HCT116 (cell line): ENCODE measurements at regions not wholly inside any gene's neighbourhood (a gene's known extent, or its start where the extent isn't known, plus 50 kb on each side); places are given as distances from the start of the nearest gene placed in this dataset.

Experiments used
- ATAC-seq: fragments of 200-7000 bp; cut with Tn5 transposase; 2 replicates; pipeline ENCODE4 v1.9.1; 2020; ENCODE audit warnings: mild to moderate bottlenecking, moderate library complexity
- BruUV-seq: library from RNA; stranded (reverse); fragments of 400-500 nt; replicated peaks from 2 replicates; lab custom pipeline; 2021; lab: Mats Ljungman, UMichigan
- CTCF ChIA-PET: fragments of 300-600 bp; sonication (Branson Sonifier 250); formaldehyde crosslinking; loops from one replicate; lab custom pipeline; 2021; ENCODE audit warnings: antibody characterized with exemption; lab: Charles Lee
- POLR2A ChIA-PET: fragments of 300-600, 350-600 bp; sonication (Branson Sonifier 250); formaldehyde crosslinking; loops from one replicate; lab custom pipeline; 2021; ENCODE audit warnings: antibody characterized with exemption; lab: Charles Lee
- RAD21 ChIA-PET, 2 experiments: fragments of 300-600 bp; sonication (Branson Sonifier 250); formaldehyde crosslinking; loops; one replicate each; lab custom pipeline; 2023; ENCODE audit warnings: low total read pairs in 2 of 2; ENCODE audit not compliant: uncharacterized antibody in 2 of 2, unreplicated experiment in 2 of 2, low non-redundant PET in 1 of 2; lab: Charles Lee
- DNase-seq: peaks from one replicate; pipeline ENCODE4 v3.0.0-alpha.2; 2010; ENCODE audit warnings: low read depth, low spot score
- H2AFZ ChIP-seq: fragments of 200-600 bp; shearing (Covaris generic), sonication (generic); 2 replicates; pipeline ENCODE4 v1.6.1; 2017; ENCODE audit warnings: low read depth, mixed run types, mixed read lengths, antibody characterized with exemption, low read length; ENCODE audit not compliant: poor library complexity, severe bottlenecking
- H3K27ac ChIP-seq: 2 replicates; pipeline ENCODE4 v1.5.1; 2012; ENCODE audit warnings: low read depth, low read length
- H3K27me3 ChIP-seq: fragments of 200-600 bp; sonication (generic); 2 replicates; pipeline ENCODE4 v1.6.1; 2016; ENCODE audit warnings: mixed run types, low read length, mixed read lengths; ENCODE audit not compliant: insufficient read depth
- H3K36me3 ChIP-seq, 2 experiments: fragments of 200-500 bp in 1 of 2; fragments of 200-600 bp in 1 of 2; sonication (Bioruptor generic) in 1 of 2; sonication (generic) in 1 of 2; 2 replicates each; pipeline versions ENCODE4 v1.5.1 to v1.6.1; 2014 to 2016; ENCODE audit warnings: low read length in 2 of 2, inconsistent platforms in 1 of 2, mixed read lengths in 1 of 2, mixed run types in 1 of 2; ENCODE audit not compliant: insufficient read depth in 2 of 2, control insufficient read depth in 1 of 2
- H3K4me1 ChIP-seq, 2 experiments: fragments of 200-600 bp in 1 of 2; sonication (generic) in 1 of 2; 2 replicates each; pipeline versions ENCODE4 v1.5.1 to v1.6.1; 2012 to 2017; ENCODE audit warnings: low read length in 2 of 2, inconsistent platforms in 1 of 2, mild to moderate bottlenecking in 1 of 2, mixed read lengths in 1 of 2, mixed run types in 1 of 2, moderate library complexity in 1 of 2; ENCODE audit not compliant: insufficient read depth in 2 of 2, control insufficient read depth in 1 of 2
- H3K4me2 ChIP-seq: fragments of 200-600 bp; sonication (generic); 2 replicates; pipeline ENCODE4 v1.6.1; 2017; ENCODE audit warnings: mixed run types, low read length, mixed read lengths
- H3K4me3 ChIP-seq, 2 experiments: fragments of 200-600 bp in 1 of 2; sonication (generic) in 1 of 2; replicated peaks in 1 of 2; 2 replicates each; pipeline ENCODE4 v1.5.1; 2011 to 2016; ENCODE audit warnings: low read length in 2 of 2, control low read depth in 1 of 2, low read depth in 1 of 2, mild to moderate bottlenecking in 1 of 2, mixed read lengths in 1 of 2, mixed run types in 1 of 2
- H3K79me2 ChIP-seq: fragments of 200-600 bp; sonication (generic); 2 replicates; pipeline ENCODE4 v1.6.1; 2017; ENCODE audit warnings: mild to moderate bottlenecking, mixed run types, low read length, moderate library complexity, mixed read lengths; ENCODE audit not compliant: insufficient read depth
- H3K9ac ChIP-seq: fragments of 200-600 bp; sonication (generic); 2 replicates; pipeline ENCODE4 v1.6.1; 2016; ENCODE audit warnings: low read length, mixed read lengths
- H3K9me2 ChIP-seq: fragments of 200-600 bp; sonication (generic), shearing (Covaris generic); 2 replicates; pipeline ENCODE4 v1.6.1; 2017; ENCODE audit warnings: mixed run types, mild to moderate bottlenecking, moderate library complexity; ENCODE audit not compliant: insufficient read depth
- H3K9me3 ChIP-seq, 2 experiments: fragments of 200-500 bp in 1 of 2; fragments of 200-600 bp in 1 of 2; sonication (Bioruptor generic) in 1 of 2; sonication (generic) in 1 of 2; 2 replicates each; pipeline ENCODE4 v1.6.1; 2014 to 2017; ENCODE audit warnings: low read length in 2 of 2, mixed read lengths in 2 of 2, inconsistent platforms in 1 of 2, low read depth in 1 of 2, mild to moderate bottlenecking in 1 of 2, mixed run types in 1 of 2, moderate library complexity in 1 of 2; ENCODE audit not compliant: control insufficient read depth in 1 of 2, insufficient read depth in 1 of 2
- H4K20me1 ChIP-seq: fragments of 200-600 bp; sonication (generic), shearing (Covaris generic); 2 replicates; pipeline ENCODE4 v1.6.1; 2017; ENCODE audit warnings: mixed run types, mild to moderate bottlenecking, moderate library complexity; ENCODE audit not compliant: insufficient read depth
- CBX3 ChIP-seq: IDR thresholded peaks from 2 replicates; pipeline ENCODE4 v1.6.1; 2012; ENCODE audit warnings: low read depth
- CEBPB ChIP-seq: IDR thresholded peaks from 2 replicates; pipeline ENCODE4 v1.6.1; 2012; ENCODE audit warnings: low read depth
- FOSL1 ChIP-seq: IDR thresholded peaks from 2 replicates; pipeline ENCODE4 v1.6.1; 2012; ENCODE audit warnings: low read depth
- RAD21 ChIP-seq: IDR thresholded peaks from 2 replicates; pipeline ENCODE4 v1.6.1; 2012; ENCODE audit warnings: low read depth, mild to moderate bottlenecking
- SIN3A ChIP-seq: IDR thresholded peaks from 2 replicates; pipeline ENCODE4 v1.6.1; 2012; ENCODE audit warnings: low read depth
- SP1 ChIP-seq: IDR thresholded peaks from 2 replicates; pipeline ENCODE4 v1.6.1; 2012; ENCODE audit warnings: low read depth
- TCF7L2 ChIP-seq: IDR thresholded peaks from 2 replicates; pipeline ENCODE4 v1.7.0; 2011; ENCODE audit warnings: borderline replicate concordance, inconsistent platforms; ENCODE audit not compliant: insufficient read depth, insufficient read length; ENCODE audit errors: extremely low read depth
- intact Hi-C: fragments of 100-400 bp; cut with micrococcal nuclease; formaldehyde crosslinking; loops from 2 replicates; pipeline ENCODE4 v1.10.0; 2022
- TF ChIP-seq, protein P1 (sequence below): IDR thresholded peaks from 2 replicates; pipeline ENCODE4 v1.6.1; 2012
- TF ChIP-seq, protein P2 (sequence below), 3 experiments: fragments of 200-600 bp in 1 of 3; sonication (generic) in 1 of 3; IDR thresholded peaks in 2 of 3; conservative IDR thresholded peaks in 1 of 3; 2 replicates each; pipeline ENCODE4 v1.5.1; 2012 to 2017; ENCODE audit warnings: low read depth in 2 of 3, low read length in 2 of 3, antibody characterized with exemption in 1 of 3, borderline replicate concordance in 1 of 3, control low read depth in 1 of 3, mild to moderate bottlenecking in 1 of 3, mixed read lengths in 1 of 3, mixed run types in 1 of 3, moderate library complexity in 1 of 3; ENCODE audit not compliant: insufficient read depth in 1 of 3
- TF ChIP-seq, protein P3 (sequence below): IDR thresholded peaks from 2 replicates; pipeline ENCODE4 v1.6.1; 2011; ENCODE audit warnings: mild to moderate bottlenecking, low read length, moderate library complexity; ENCODE audit not compliant: insufficient replicate concordance; ENCODE audit errors: extremely low read depth

DNA sequence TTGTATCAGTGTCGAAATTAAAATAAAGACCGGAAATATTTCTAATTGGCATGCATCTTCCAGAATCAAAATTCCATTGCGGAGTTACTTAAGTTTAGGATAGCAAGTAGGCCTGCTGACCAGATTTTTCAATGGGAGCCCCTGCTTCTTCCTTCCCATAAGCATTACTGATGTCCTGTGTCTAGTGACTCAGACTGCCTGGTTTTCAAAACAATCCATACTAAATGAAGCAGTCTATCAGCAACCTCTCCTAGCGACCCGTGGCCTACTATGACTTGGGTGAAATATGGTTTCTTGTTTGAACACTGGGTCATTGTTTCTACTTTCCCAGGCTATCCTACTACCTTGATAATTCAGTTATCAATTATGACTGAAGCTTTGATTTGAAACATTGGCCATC is 571.6 kb downstream of the TBC1D4 start:
- no peak for ATAC-seq
- RAD21 ChIA-PET = no interaction called here
- no peaks in the 10 kb centered on the region for H3K4me1 ChIP-seq
- no peaks in the 10 kb centered on the region for H3K27me3 ChIP-seq
- no peak for DNase-seq
- intact Hi-C loops = no loop called here
- no peak overlapping the region for H2AFZ ChIP-seq
- no peak overlapping the region for H3K9ac ChIP-seq
- no peaks in the 10 kb centered on the region for H3K9me3 ChIP-seq
- no peak overlapping the region for H3K4me3 ChIP-seq
- POLR2A ChIA-PET = no interaction called here
- CTCF ChIA-PET = no interaction called here
- H3K36me3 ChIP-seq = no peaks in the 10 kb centered on the region
- no peak overlapping the region for H3K27ac ChIP-seq
- H3K9me2 ChIP-seq = no peaks in the 10 kb centered on the region
- H4K20me1 ChIP-seq = no peaks in the 10 kb centered on the region
- no peak overlapping the region for H3K4me2 ChIP-seq
- no TSS peak for BruUV-seq
- TF ChIP-seq SIN3A = no peak
- no peak for TF ChIP-seq RAD21
- no peak for TF ChIP-seq CEBPB
- H3K79me2 ChIP-seq = no peaks in the 10 kb centered on the region

DNA sequence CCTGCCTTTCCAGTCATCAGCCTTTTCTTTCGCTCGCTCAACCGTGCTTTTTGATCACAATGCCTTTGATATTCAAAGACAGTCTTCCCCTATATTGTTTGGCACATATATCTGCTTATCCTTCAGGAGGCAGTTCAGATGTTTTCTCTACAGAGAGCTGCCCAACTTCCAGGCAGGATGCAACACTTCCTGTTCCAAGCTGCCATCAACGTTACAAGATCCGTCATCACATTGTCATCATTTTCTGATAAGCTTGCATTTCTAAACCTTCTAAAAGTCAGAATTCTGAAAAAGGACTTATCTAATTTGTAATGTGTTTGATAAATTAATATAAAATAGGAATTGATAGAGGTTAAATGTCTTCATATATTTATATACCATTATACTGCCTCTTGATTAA is 574.2 kb downstream of the TBC1D4 start:
- Histone ChIP-seq H3K27ac (no peak overlapping the region), H3K79me2 (no peaks in the 10 kb centered on the region), H3K9ac (no peak overlapping the region), H3K36me3 (no peaks in the 10 kb centered on the region), H3K4me1 (no peaks in the 10 kb centered on the region), H3K27me3 (no peaks in the 10 kb centered on the region), H3K4me2 (no peak overlapping the region), H3K9me3 (no peaks in the 10 kb centered on the region), H3K4me3 (no peak overlapping the region), H2AFZ (no peak overlapping the region), H3K9me2 (no peaks in the 10 kb centered on the region), H4K20me1 (no peaks in the 10 kb centered on the region)
- CTCF ChIA-PET = no interaction called here
- intact Hi-C loops = no loop called here
- BruUV-seq = no TSS peak
- RAD21 ChIA-PET = no interaction called here
- DNase-seq (no peak), ATAC-seq (no peak)
- POLR2A ChIA-PET = no interaction called here
- TF ChIP-seq TCF7L2 = no peak
- TF ChIP-seq, protein P1, sequence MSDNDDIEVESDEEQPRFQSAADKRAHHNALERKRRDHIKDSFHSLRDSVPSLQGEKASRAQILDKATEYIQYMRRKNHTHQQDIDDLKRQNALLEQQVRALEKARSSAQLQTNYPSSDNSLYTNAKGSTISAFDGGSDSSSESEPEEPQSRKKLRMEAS = no peak
- no peak for TF ChIP-seq CBX3
- no peak for TF ChIP-seq RAD21
- TF ChIP-seq, protein P2, sequence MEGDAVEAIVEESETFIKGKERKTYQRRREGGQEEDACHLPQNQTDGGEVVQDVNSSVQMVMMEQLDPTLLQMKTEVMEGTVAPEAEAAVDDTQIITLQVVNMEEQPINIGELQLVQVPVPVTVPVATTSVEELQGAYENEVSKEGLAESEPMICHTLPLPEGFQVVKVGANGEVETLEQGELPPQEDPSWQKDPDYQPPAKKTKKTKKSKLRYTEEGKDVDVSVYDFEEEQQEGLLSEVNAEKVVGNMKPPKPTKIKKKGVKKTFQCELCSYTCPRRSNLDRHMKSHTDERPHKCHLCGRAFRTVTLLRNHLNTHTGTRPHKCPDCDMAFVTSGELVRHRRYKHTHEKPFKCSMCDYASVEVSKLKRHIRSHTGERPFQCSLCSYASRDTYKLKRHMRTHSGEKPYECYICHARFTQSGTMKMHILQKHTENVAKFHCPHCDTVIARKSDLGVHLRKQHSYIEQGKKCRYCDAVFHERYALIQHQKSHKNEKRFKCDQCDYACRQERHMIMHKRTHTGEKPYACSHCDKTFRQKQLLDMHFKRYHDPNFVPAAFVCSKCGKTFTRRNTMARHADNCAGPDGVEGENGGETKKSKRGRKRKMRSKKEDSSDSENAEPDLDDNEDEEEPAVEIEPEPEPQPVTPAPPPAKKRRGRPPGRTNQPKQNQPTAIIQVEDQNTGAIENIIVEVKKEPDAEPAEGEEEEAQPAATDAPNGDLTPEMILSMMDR (IDR thresholded peaks at IDR 0.05 in 2 of 3, conservative IDR thresholded peaks at IDR 0.05 in 1 of 3; ENCODE audit: borderline replicate concordance in 1 of 3, insufficient read depth in 1 of 3, low read depth in 2 of 3, low read length in 2 of 3) = no peak
- no peak for TF ChIP-seq SP1
- TF ChIP-seq CEBPB = no peak
- TF ChIP-seq FOSL1 = no peak
- TF ChIP-seq, protein P3, sequence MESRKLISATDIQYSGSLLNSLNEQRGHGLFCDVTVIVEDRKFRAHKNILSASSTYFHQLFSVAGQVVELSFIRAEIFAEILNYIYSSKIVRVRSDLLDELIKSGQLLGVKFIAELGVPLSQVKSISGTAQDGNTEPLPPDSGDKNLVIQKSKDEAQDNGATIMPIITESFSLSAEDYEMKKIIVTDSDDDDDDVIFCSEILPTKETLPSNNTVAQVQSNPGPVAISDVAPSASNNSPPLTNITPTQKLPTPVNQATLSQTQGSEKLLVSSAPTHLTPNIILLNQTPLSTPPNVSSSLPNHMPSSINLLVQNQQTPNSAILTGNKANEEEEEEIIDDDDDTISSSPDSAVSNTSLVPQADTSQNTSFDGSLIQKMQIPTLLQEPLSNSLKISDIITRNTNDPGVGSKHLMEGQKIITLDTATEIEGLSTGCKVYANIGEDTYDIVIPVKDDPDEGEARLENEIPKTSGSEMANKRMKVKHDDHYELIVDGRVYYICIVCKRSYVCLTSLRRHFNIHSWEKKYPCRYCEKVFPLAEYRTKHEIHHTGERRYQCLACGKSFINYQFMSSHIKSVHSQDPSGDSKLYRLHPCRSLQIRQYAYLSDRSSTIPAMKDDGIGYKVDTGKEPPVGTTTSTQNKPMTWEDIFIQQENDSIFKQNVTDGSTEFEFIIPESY = no peak
